ENCODE measurements at regions not wholly inside any gene's neighbourhood (a gene's known extent, or its start where the extent isn't known, plus 50 kb on each side); places are given as distances from the start of the nearest gene placed in this dataset.
A peak's percentile ranks its signal among the peaks of the same experiment; 100 is the strongest.
"Not testable (repeated sequence)": the region's sequence is repeated elsewhere in the genome, so short reads cannot be mapped to it uniquely, and the experiment has no call there.

DNA sequence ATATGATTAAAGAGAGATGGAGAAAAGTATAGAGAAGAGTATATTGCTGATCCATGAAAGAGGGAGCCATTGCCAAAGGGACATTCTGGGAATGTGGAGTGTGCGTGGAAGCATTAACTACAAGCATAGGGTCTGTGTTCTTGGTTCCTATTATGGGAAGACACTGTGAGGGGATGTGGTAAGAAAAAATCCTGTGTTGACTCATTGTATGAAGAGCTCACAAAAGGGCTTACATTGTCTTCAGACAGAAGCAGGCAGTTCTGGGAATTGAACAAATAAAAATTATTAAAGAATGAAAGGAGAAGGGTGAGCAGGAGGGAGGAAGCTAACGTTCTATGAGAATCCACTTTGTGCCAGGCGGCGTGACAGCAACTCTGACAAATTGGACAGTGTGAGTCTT, 250.4 kb upstream of the CHD1 start:
- no peak for DNase-seq
- no peaks in the 10 kb centered on the region for H3K4me1 ChIP-seq (ENCODE audit: control insufficient read depth in 5 of 5, insufficient read depth in 5 of 5, low read length in 5 of 5)
- no peak for ATAC-seq (ENCODE audit: insufficient read depth, low FRiP score)
- H3K9ac ChIP-seq (ENCODE audit: insufficient read depth in 1 of 2, low read length in 2 of 2): no peak overlapping the region
- no peak overlapping the region for H3K4me3 ChIP-seq
- no peaks in the 10 kb centered on the region for H3K9me3 ChIP-seq (ENCODE audit: control insufficient read depth in 4 of 4, insufficient read depth in 3 of 4, low read length in 3 of 4)
- H3K27me3 ChIP-seq (ENCODE audit: control insufficient read depth in 3 of 3, insufficient read depth in 3 of 3, low read length in 2 of 3): no peaks in the 10 kb centered on the region
- 88 to 94% methylated on average over 4 of the region's 4 CpGs for WGBS, 2 donors
- TF ChIP-seq, protein P1, sequence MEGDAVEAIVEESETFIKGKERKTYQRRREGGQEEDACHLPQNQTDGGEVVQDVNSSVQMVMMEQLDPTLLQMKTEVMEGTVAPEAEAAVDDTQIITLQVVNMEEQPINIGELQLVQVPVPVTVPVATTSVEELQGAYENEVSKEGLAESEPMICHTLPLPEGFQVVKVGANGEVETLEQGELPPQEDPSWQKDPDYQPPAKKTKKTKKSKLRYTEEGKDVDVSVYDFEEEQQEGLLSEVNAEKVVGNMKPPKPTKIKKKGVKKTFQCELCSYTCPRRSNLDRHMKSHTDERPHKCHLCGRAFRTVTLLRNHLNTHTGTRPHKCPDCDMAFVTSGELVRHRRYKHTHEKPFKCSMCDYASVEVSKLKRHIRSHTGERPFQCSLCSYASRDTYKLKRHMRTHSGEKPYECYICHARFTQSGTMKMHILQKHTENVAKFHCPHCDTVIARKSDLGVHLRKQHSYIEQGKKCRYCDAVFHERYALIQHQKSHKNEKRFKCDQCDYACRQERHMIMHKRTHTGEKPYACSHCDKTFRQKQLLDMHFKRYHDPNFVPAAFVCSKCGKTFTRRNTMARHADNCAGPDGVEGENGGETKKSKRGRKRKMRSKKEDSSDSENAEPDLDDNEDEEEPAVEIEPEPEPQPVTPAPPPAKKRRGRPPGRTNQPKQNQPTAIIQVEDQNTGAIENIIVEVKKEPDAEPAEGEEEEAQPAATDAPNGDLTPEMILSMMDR (IDR thresholded peaks at IDR 0.05; ENCODE audit: control extremely low read depth, extremely low read depth): no peak
- H3K36me3 ChIP-seq (ENCODE audit: control insufficient read depth in 4 of 4, insufficient read depth in 4 of 4, low read length in 4 of 4): no peaks in the 10 kb centered on the region
- H3K27ac ChIP-seq (ENCODE audit: low read depth in 1 of 2, low read length in 1 of 2): no peak overlapping the region

DNA sequence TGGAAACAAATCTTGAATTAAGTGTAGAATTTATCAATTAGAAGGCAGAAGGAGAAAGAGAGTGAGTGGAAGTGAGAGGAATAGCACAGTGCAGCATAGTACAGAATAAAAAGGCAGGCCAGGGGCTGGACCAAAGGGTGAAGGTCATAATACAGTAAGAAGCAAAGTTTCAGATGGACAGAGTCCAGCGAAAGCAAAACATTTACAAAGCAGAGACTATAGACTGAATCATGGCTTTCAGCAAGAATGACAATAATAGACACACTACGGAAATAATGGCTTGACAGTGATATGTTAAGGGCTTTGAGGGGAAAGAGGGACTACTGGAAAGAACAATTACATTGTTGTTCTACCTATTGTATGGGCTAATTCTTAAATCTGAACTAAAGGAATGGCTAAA, 249.0 kb upstream of the CHD1 start:
- TF ChIP-seq, protein P1 (IDR thresholded peaks at IDR 0.05; ENCODE audit: control extremely low read depth, extremely low read depth): no peak
- Histone ChIP-seq H3K4me1 (ENCODE audit: control insufficient read depth in 5 of 5, insufficient read depth in 5 of 5, low read length in 5 of 5) (no peaks in the 10 kb centered on the region), H3K27me3 (ENCODE audit: control insufficient read depth in 3 of 3, insufficient read depth in 3 of 3, low read length in 2 of 3) (no peaks in the 10 kb centered on the region), H3K9ac (ENCODE audit: insufficient read depth in 1 of 2, low read length in 2 of 2) (no peak overlapping the region), H3K36me3 (ENCODE audit: control insufficient read depth in 4 of 4, insufficient read depth in 4 of 4, low read length in 4 of 4) (no peaks in the 10 kb centered on the region), H3K9me3 (ENCODE audit: control insufficient read depth in 4 of 4, insufficient read depth in 3 of 4, low read length in 3 of 4) (no peaks in the 10 kb centered on the region), H3K27ac (ENCODE audit: low read depth in 1 of 2, low read length in 1 of 2) (no peak overlapping the region), H3K4me3 (no peak overlapping the region)
- 75 to 84% methylated on average over 2 of the region's 2 CpGs for WGBS, 2 donors
- DNase-seq: no peak
- ATAC-seq (ENCODE audit: insufficient read depth, low FRiP score): no peak

DNA sequence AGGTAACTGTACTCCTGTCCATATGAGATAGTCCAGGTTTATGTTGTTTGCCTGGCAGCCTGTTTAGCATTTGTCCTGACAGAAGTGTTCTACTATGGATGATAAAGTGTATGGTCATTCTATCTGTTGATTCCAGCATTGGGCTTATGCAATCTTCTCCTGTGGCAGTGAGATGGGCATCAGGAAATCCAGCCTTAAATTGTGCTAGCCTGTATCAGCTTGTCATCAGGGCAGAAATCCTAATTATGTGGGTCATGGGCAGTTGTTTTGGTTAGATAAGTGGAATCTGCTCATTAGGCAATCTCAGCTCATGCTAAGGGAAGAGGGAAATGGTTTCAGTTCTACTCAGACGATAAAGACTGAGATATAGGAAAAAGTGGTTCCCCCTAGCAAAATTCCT, 247.4 kb upstream of the CHD1 start:
- Histone ChIP-seq H3K4me1 (ENCODE audit: control insufficient read depth in 5 of 5, insufficient read depth in 5 of 5, low read length in 5 of 5) (no peaks in the 10 kb centered on the region), H3K36me3 (ENCODE audit: control insufficient read depth in 4 of 4, insufficient read depth in 4 of 4, low read length in 4 of 4) (no peaks in the 10 kb centered on the region), H3K27me3 (ENCODE audit: control insufficient read depth in 3 of 3, insufficient read depth in 3 of 3, low read length in 2 of 3) (no peaks in the 10 kb centered on the region), H3K4me3 (no peak overlapping the region), H3K27ac (ENCODE audit: low read depth in 1 of 2, low read length in 1 of 2) (no peak overlapping the region), H3K9me3 (ENCODE audit: control insufficient read depth in 4 of 4, insufficient read depth in 3 of 4, low read length in 3 of 4) (no peaks in the 10 kb centered on the region), H3K9ac (ENCODE audit: insufficient read depth in 1 of 2, low read length in 2 of 2) (no peak overlapping the region)
- ATAC-seq (ENCODE audit: insufficient read depth, low FRiP score): no peak
- WGBS, 2 donors: 18 to 54% methylated on average over 1 of the region's 1 CpG
- TF ChIP-seq, protein P1 (IDR thresholded peaks at IDR 0.05; ENCODE audit: control extremely low read depth, extremely low read depth): no peak
- no peak for DNase-seq

DNA sequence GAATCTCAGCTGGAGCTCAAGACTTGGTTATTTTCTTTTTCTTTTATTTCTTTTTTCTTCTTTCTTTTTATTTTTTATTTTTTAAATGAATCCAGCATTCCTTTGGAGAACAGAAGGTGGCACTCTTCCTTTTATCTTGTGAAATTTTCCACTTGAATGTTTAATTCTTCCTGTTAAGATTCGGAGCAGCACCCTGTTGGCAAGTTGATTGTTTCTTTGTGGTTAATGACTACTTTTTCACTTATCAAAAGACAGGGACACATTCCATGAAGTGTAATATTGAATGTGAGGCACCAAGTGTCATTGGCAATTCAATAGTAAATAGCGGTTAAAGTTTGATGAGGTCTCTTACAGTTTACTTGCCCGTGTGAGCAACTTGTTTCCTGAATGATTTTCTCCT, 240.5 kb upstream of the CHD1 start:
- Histone ChIP-seq H3K9me3 (ENCODE audit: control insufficient read depth in 4 of 4, insufficient read depth in 3 of 4, low read length in 3 of 4) (no peaks in the 10 kb centered on the region), H3K27me3 (ENCODE audit: control insufficient read depth in 3 of 3, insufficient read depth in 3 of 3, low read length in 2 of 3) (no peaks in the 10 kb centered on the region), H3K4me3 (no peak overlapping the region), H3K27ac (ENCODE audit: low read depth in 1 of 2, low read length in 1 of 2) (no peak overlapping the region), H3K36me3 (ENCODE audit: control insufficient read depth in 4 of 4, insufficient read depth in 4 of 4, low read length in 4 of 4) (no peaks in the 10 kb centered on the region), H3K9ac (ENCODE audit: insufficient read depth in 1 of 2, low read length in 2 of 2) (no peak overlapping the region), H3K4me1 (ENCODE audit: control insufficient read depth in 5 of 5, insufficient read depth in 5 of 5, low read length in 5 of 5) (no peaks in the 10 kb centered on the region)
- no peak for ATAC-seq (ENCODE audit: insufficient read depth, low FRiP score)
- whole genome bisulfite sequencing, 2 donors: 47 to 49% methylated on average over 3 of the region's 3 CpGs
- DNase-seq: peak in 2 of 3 donors; percentile 55 to 59
- TF ChIP-seq, protein P1 (IDR thresholded peaks at IDR 0.05; ENCODE audit: control extremely low read depth, extremely low read depth): no peak

DNA sequence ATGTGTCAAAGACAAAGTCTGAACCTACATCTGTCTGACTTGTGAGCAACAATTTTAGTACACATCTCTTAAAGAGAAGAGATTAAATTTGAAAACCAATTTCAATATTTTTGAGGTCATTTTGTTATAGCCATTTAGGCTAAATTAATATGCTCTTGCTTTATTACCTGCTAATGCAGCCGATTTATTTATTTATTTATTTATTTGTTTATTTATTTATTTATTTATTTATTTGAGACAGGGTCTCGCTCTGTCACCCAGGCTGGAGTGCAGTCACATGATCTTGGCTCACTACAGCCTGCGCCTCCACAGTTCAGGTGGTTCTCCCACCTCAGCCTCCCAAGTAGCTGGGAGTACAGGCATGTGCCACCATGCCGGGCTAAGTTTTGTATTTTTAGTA, 232.7 kb upstream of the CHD1 start:
- not testable (repeated sequence) for H3K27ac ChIP-seq (ENCODE audit: low read depth in 1 of 2, low read length in 1 of 2); H3K9me3 ChIP-seq (ENCODE audit: control insufficient read depth in 4 of 4, insufficient read depth in 3 of 4, low read length in 3 of 4); H3K4me3 ChIP-seq; H3K4me1 ChIP-seq (ENCODE audit: control insufficient read depth in 5 of 5, insufficient read depth in 5 of 5, low read length in 5 of 5); H3K27me3 ChIP-seq (ENCODE audit: control insufficient read depth in 3 of 3, insufficient read depth in 3 of 3, low read length in 2 of 3); DNase-seq; ATAC-seq (ENCODE audit: insufficient read depth, low FRiP score); H3K9ac ChIP-seq (ENCODE audit: insufficient read depth in 1 of 2, low read length in 2 of 2); H3K36me3 ChIP-seq (ENCODE audit: control insufficient read depth in 4 of 4, insufficient read depth in 4 of 4, low read length in 4 of 4)
- 94 to 96% methylated on average over 4 of the region's 4 CpGs for WGBS, 2 donors

All from lung (tissue), 11 donors.